Ishikawa (cell line): ENCODE measurements at regions not wholly inside any gene's neighbourhood (a gene's known extent, or its start where the extent isn't known, plus 50 kb on each side); places are given as distances from the start of the nearest gene placed in this dataset.

Experiments
- CEBPB ChIP-seq: IDR thresholded peaks from 2 replicates; pipeline ENCODE4 v1.6.1; 2012
- CREB1 ChIP-seq: IDR thresholded peaks from 2 replicates; pipeline ENCODE4 v1.6.1; 2012; ENCODE audit warnings: low read depth
- EGR1 ChIP-seq: IDR thresholded peaks from 2 replicates; pipeline ENCODE4 v1.6.1; 2012
- EP300 ChIP-seq: IDR thresholded peaks from 2 replicates; pipeline ENCODE4 v1.6.1; 2012; ENCODE audit warnings: borderline replicate concordance
- FOXM1 ChIP-seq: IDR thresholded peaks from 2 replicates; pipeline ENCODE4 v1.6.1; 2012; ENCODE audit warnings: low read depth, borderline replicate concordance
- MAX ChIP-seq: IDR thresholded peaks from 2 replicates; pipeline ENCODE4 v1.6.1; 2012
- NFIC ChIP-seq: IDR thresholded peaks from 2 replicates; pipeline ENCODE4 v1.6.1; 2012
- RAD21 ChIP-seq: IDR thresholded peaks from 2 replicates; pipeline ENCODE4 v1.6.1; 2012; ENCODE audit warnings: low read depth
- TAF1 ChIP-seq: IDR thresholded peaks from 2 replicates; pipeline ENCODE4 v1.6.1; 2012; ENCODE audit warnings: low read depth, mild to moderate bottlenecking
- TCF12 ChIP-seq: IDR thresholded peaks from 2 replicates; pipeline ENCODE4 v1.6.1; 2012; ENCODE audit warnings: low read depth
- TEAD4 ChIP-seq: IDR thresholded peaks from 2 replicates; pipeline ENCODE4 v1.6.1; 2012
- USF1 ChIP-seq: IDR thresholded peaks from 2 replicates; pipeline ENCODE4 v1.6.1; 2012
- YY1 ChIP-seq: IDR thresholded peaks from 2 replicates; pipeline ENCODE4 v1.6.1; 2012; ENCODE audit warnings: low read depth
- ZBTB7A ChIP-seq: IDR thresholded peaks from 2 replicates; pipeline ENCODE4 v1.6.1; 2012; ENCODE audit warnings: low read depth
- TF ChIP-seq, protein P1 (sequence below): IDR thresholded peaks from 2 replicates; pipeline ENCODE4 v1.6.1; 2012; ENCODE audit warnings: low read depth, mild to moderate bottlenecking

DNA sequence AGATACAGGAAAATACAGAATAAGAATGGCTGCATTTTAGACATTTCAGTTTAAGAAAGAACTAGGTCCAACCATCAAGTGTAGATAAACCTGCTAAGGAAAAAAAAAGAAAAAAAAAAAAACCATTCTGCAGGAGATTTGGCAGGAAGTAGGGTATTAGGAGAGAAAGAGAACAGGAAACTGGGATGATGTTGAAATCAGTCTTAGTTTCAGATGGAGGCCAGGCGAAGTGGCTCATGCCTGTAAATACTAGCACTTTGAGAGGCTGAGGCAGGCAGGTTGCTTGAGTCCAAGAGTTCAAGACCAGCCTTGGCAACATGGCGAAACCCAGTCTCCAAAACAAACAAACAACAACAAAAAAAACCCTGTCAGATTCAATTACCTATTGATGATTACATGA lies 120.2 kb downstream of the RAB11FIP2 start:
- TF ChIP-seq MAX = no peak
- TF ChIP-seq FOXM1 = no peak
- TF ChIP-seq EP300 = no peak
- no peak for TF ChIP-seq TEAD4

GRCh38 chr10:117927332-117927731 lies 119.4 kb downstream of the RAB11FIP2 start:
- TF ChIP-seq CEBPB (no peak), TAF1 (no peak), MAX (no peak), NFIC (no peak), YY1 (no peak), USF1 (no peak), EGR1 (no peak), RAD21 (no peak), TCF12 (no peak), ZBTB7A (no peak), FOXM1 (no peak), CREB1 (no peak), EP300 (no peak), TEAD4 (no peak)
- TF ChIP-seq, protein P1, sequence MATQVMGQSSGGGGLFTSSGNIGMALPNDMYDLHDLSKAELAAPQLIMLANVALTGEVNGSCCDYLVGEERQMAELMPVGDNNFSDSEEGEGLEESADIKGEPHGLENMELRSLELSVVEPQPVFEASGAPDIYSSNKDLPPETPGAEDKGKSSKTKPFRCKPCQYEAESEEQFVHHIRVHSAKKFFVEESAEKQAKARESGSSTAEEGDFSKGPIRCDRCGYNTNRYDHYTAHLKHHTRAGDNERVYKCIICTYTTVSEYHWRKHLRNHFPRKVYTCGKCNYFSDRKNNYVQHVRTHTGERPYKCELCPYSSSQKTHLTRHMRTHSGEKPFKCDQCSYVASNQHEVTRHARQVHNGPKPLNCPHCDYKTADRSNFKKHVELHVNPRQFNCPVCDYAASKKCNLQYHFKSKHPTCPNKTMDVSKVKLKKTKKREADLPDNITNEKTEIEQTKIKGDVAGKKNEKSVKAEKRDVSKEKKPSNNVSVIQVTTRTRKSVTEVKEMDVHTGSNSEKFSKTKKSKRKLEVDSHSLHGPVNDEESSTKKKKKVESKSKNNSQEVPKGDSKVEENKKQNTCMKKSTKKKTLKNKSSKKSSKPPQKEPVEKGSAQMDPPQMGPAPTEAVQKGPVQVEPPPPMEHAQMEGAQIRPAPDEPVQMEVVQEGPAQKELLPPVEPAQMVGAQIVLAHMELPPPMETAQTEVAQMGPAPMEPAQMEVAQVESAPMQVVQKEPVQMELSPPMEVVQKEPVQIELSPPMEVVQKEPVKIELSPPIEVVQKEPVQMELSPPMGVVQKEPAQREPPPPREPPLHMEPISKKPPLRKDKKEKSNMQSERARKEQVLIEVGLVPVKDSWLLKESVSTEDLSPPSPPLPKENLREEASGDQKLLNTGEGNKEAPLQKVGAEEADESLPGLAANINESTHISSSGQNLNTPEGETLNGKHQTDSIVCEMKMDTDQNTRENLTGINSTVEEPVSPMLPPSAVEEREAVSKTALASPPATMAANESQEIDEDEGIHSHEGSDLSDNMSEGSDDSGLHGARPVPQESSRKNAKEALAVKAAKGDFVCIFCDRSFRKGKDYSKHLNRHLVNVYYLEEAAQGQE = no peak

GRCh38 chr10:117927871-117928270 lies 118.9 kb downstream of the RAB11FIP2 start:
- TF ChIP-seq USF1 = 0 out of 2 replicates have a peak, but pooled peaks have one; percentile 27
- no peak for TF ChIP-seq CREB1
- no peak for TF ChIP-seq EGR1
- no peak for TF ChIP-seq TEAD4
- no peak for TF ChIP-seq RAD21
- TF ChIP-seq, protein P1 = no peak

GRCh38 chr10:117928281-117928680 lies 118.5 kb downstream of the RAB11FIP2 start:
- TF ChIP-seq EP300 (no peak), RAD21 (no peak), TCF12 (no peak), TAF1 (no peak), CEBPB (no peak), NFIC (no peak), CREB1 (no peak), TEAD4 (no peak), FOXM1 (no peak), YY1 (no peak), EGR1 (no peak), MAX (no peak), USF1 (no peak), ZBTB7A (no peak)
- TF ChIP-seq, protein P1 = no peak

DNA sequence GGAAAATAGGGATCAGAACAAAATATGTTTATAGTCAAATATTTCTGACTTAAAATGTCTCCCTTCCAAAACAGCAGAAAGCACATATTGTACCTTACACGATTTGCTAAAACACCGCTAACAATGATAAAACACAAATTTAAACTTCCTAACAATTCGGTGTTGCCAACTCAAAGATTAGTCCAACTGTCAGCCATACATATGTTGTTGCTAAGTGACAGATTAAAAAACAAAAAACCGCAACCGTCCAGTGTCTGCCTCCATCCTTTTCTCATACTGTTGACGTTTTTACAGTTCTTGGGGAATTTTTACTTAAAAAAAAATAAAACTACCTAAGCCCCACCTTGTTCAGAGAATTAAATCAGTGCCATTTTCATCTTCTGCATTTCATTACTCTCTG lies 118.0 kb downstream of the RAB11FIP2 start:
- no peak for TF ChIP-seq EGR1
- TF ChIP-seq USF1 = no peak
- TF ChIP-seq CEBPB = no peak
- no peak for TF ChIP-seq RAD21
- TF ChIP-seq NFIC = no peak
- TF ChIP-seq TEAD4 = no peak
- TF ChIP-seq TAF1 = no peak
- TF ChIP-seq, protein P1 = no peak
- no peak for TF ChIP-seq CREB1
- TF ChIP-seq EP300 = no peak
- TF ChIP-seq TCF12 = no peak
- TF ChIP-seq ZBTB7A = no peak
- TF ChIP-seq FOXM1 = no peak
- no peak for TF ChIP-seq YY1
- no peak for TF ChIP-seq MAX
